ENCODE measurements at regions not wholly inside any gene's neighbourhood (a gene's known extent, or its start where the extent isn't known, plus 50 kb on each side); places are given as distances from the start of the nearest gene placed in this dataset.

- TF ChIP-seq CTCF (IDR thresholded peaks at IDR 0.05) (no peak), EP300 (IDR thresholded peaks at IDR 0.05) (no peak), POLR2A (IDR thresholded peaks at IDR 0.05) (no peak)
Measured at GRCh38 chr5:120088836-120089235, 375.3 kb upstream of the PRR16 start.
